ENCODE measurements at regions not wholly inside any gene's neighbourhood (a gene's known extent, or its start where the extent isn't known, plus 50 kb on each side); places are given as distances from the start of the nearest gene placed in this dataset.
A peak's percentile ranks its signal among the peaks of the same experiment; 100 is the strongest.

DNA sequence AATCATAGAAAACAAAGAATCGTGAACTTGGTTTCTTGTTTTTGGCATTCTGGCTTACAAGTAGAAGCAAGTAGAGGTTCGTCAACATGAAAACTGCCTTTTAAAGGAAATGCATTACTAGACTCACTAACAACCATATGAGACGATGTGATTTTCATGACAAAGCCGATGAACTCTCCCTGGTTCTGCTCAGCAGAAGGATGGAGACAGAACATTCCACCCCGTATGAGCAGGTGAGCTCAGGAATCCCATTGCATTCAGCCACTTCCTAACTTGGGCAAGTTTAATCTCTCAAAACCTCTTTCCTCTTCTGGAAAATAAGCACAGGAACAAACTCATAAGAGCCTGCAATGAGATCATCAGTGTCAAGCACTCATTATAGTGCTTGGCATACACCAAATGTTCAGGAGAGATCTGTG lies 57.4 kb upstream of the SVIL start:
- Histone ChIP-seq H3K79me2 (ENCODE audit: control insufficient read depth, insufficient read depth, low read length) (peaks cover 19% of the 10 kb centered on the region), H3K9me1 (replicated peaks; ENCODE audit: control insufficient read depth, extremely low read depth, insufficient read depth, low read length) (no peaks in the 10 kb centered on the region), H3K27ac (ENCODE audit: insufficient read depth, low read depth, low read length) (peak overlapping the region; percentile 100), H3K9ac (replicated peaks; ENCODE audit: extremely low read depth, insufficient read depth, low read length) (peak overlapping the region; percentile 97), H3K4me3 (replicated peaks in 1 of 3; ENCODE audit: insufficient read depth in 1 of 3, low read depth in 1 of 3, low read length in 3 of 3) (peak overlapping the region in 1 of 3 experiments; percentile 57), H3K36me3 (ENCODE audit: control insufficient read depth in 2 of 2, extremely low read depth in 1 of 2, insufficient read depth in 2 of 2, low read length in 2 of 2) (no peaks in the 10 kb centered on the region), H4K20me1 (replicated peaks; ENCODE audit: control insufficient read depth, extremely low read depth, insufficient read depth, low read length) (no peaks in the 10 kb centered on the region), H2AFZ (ENCODE audit: low read depth, low read length) (no peak overlapping the region), H3K9me3 (replicated peaks; ENCODE audit: control insufficient read depth, insufficient read depth, low read length) (no peaks in the 10 kb centered on the region), H3K27me3 (ENCODE audit: control insufficient read depth in 2 of 2, insufficient read depth in 2 of 2, low read length in 2 of 2) (no peaks in the 10 kb centered on the region), H3K4me1 (ENCODE audit: control insufficient read depth, extremely low read depth, insufficient read depth, low read length) (peaks cover 49% of the 10 kb centered on the region), H3K4me2 (ENCODE audit: insufficient read depth, low read length) (peak overlapping the region; percentile 94)
- ChIA-PET POLR2A (interaction anchor here (0.5 to 1.1 kb wide), 3 partner anchors 139 to 256 kb away, joined by 3 read pairs; no protein-coding TSS in a partner anchor), CTCF (interaction anchor here (0.6 to 2.1 kb wide), 9 partner anchors 22 to 257 kb away, joined by 3 to 7 read pairs (median 3); no protein-coding TSS in a partner anchor)
- intact Hi-C loops (cut with micrococcal nuclease), result loop anchor here (1.0 to 5.0 kb wide), 3 partner anchors 43 to 165 kb away; no protein-coding TSS in a partner anchor
- TF ChIP-seq POLR2AphosphoS5 (IDR thresholded peaks at IDR 0.05; ENCODE audit: insufficient read depth, low read depth, low read length), result peak; percentile 58
- no peak for TF ChIP-seq CTCF (IDR thresholded peaks at IDR 0.05; ENCODE audit: extremely low read depth in 1 of 2, insufficient read depth in 1 of 2, low read depth in 1 of 2, low read length in 2 of 2)
- peak; percentile 55 for TF ChIP-seq GATA2 (IDR thresholded peaks at IDR 0.05; ENCODE audit: insufficient read depth, insufficient read length, low read depth, low read length)
- TF ChIP-seq FOS (IDR thresholded peaks at IDR 0.05; ENCODE audit: borderline replicate concordance, insufficient read depth, low read length), result no peak
- no peak for TF ChIP-seq EZH2 (IDR thresholded peaks at IDR 0.05; ENCODE audit: borderline replicate concordance, low read depth, low read length, severe bottlenecking)
- no peak for TF ChIP-seq MYC (IDR thresholded peaks at IDR 0.05; ENCODE audit: low read depth, low read length)
- no peak for TF ChIP-seq POLR2A (IDR thresholded peaks at IDR 0.05; ENCODE audit: low read depth, low read length)
- peak; percentile 68 for TF ChIP-seq JUN (IDR thresholded peaks at IDR 0.05; ENCODE audit: borderline replicate concordance, insufficient read depth, insufficient read length, low read depth)
- TF ChIP-seq MAX (IDR thresholded peaks at IDR 0.05; ENCODE audit: insufficient read depth, insufficient read length), result no peak
- FAIRE-seq, result no peak
- BruUV-seq (replicated peaks), result TSS peak; percentile 92
- peak; percentile 87 for DNase-seq (ENCODE audit: low read depth, low spot score)
- dilution Hi-C loops (cut with MboI; ENCODE audit: extremely low pct_ligation_motif_present, low sequenced_read_pairs), result no loop called here

All from endothelial cell of umbilical vein (primary cell).